Activated CD4-positive, alpha-beta memory T cell treated with anti-CD3 and anti-CD28 coated beads, Interleukin-2, amount 10 ng/mL, durations not matched to agents 7 days and 5 days (primary cell): ENCODE measurements at regions not wholly inside any gene's neighbourhood (a gene's known extent, or its start where the extent isn't known, plus 50 kb on each side); places are given as distances from the start of the nearest gene placed in this dataset.

Source experiments
- CTCF ChIA-PET: fragments of 350-600 bp; sonication (Branson Sonifier 250); formaldehyde crosslinking; loops from one replicate; lab custom pipeline; 2021; ENCODE audit warnings: antibody characterized with exemption, inconsistent platforms; lab: Charles Lee
- POLR2A ChIA-PET: fragments of 350-600 bp; sonication (Branson Sonifier 250); formaldehyde crosslinking; loops from one replicate; lab custom pipeline; 2021; ENCODE audit warnings: antibody characterized with exemption; lab: Charles Lee
- DNase-seq: peaks from one replicate; pipeline ENCODE4 v3.0.0-alpha.2; 2020
- H3K27ac Mint-ChIP-seq: one replicate; pipeline ENCODE4 v1.8.0; 2021; ENCODE audit warnings: mild to moderate bottlenecking, mixed read lengths
- H3K27me3 Mint-ChIP-seq: one replicate; pipeline ENCODE4 v1.8.0; 2021; ENCODE audit warnings: mixed read lengths
- H3K36me3 Mint-ChIP-seq: one replicate; pipeline ENCODE4 v1.8.0; 2021; ENCODE audit warnings: low read depth, mixed read lengths
- H3K4me1 Mint-ChIP-seq: one replicate; pipeline ENCODE4 v1.8.0; 2021; ENCODE audit warnings: mixed read lengths
- H3K4me3 Mint-ChIP-seq: one replicate; pipeline ENCODE4 v1.8.0; 2021; ENCODE audit warnings: mild to moderate bottlenecking, mixed read lengths
- H3K9me3 Mint-ChIP-seq: one replicate; pipeline ENCODE4 v1.8.0; 2021; ENCODE audit warnings: mixed read lengths

- H3K9me3 Mint-ChIP-seq: peaks cover 24% of the 10 kb centered on the region
- H3K4me3 Mint-ChIP-seq: no peak overlapping the region
- POLR2A ChIA-PET: no interaction called here
- H3K4me1 Mint-ChIP-seq: no peaks in the 10 kb centered on the region
- H3K27ac Mint-ChIP-seq: no peak overlapping the region
- DNase-seq: no peak
- H3K36me3 Mint-ChIP-seq: no peaks in the 10 kb centered on the region
- H3K27me3 Mint-ChIP-seq: no peaks in the 10 kb centered on the region
- CTCF ChIA-PET: no interaction called here
Measured at GRCh38 chr7:67809586-67809985, 813.0 kb downstream of the TYW1 start.

- POLR2A ChIA-PET: no interaction called here
- DNase-seq: no peak
- Mint-ChIP-seq H3K27me3 (no peaks in the 10 kb centered on the region), H3K27ac (no peak overlapping the region), H3K36me3 (no peaks in the 10 kb centered on the region), H3K4me1 (no peaks in the 10 kb centered on the region), H3K9me3 (peaks cover 31% of the 10 kb centered on the region), H3K4me3 (no peak overlapping the region)
- CTCF ChIA-PET: no interaction called here
Measured at GRCh38 chr7:67813621-67814292, 817.1 kb downstream of the TYW1 start.

GRCh38 chr7:67817481-67817880 lies 820.8 kb downstream of the TYW1 start:
- H3K27me3 Mint-ChIP-seq: no peaks in the 10 kb centered on the region
- no peaks in the 10 kb centered on the region for H3K36me3 Mint-ChIP-seq
- H3K4me3 Mint-ChIP-seq: no peak overlapping the region
- H3K4me1 Mint-ChIP-seq: no peaks in the 10 kb centered on the region
- H3K9me3 Mint-ChIP-seq: peaks cover 32% of the 10 kb centered on the region
- ChIA-PET CTCF (no interaction called here), POLR2A (no interaction called here)
- DNase-seq: no peak
- H3K27ac Mint-ChIP-seq: no peak overlapping the region

GRCh38 chr7:67821116-67821515 lies 824.5 kb downstream of the TYW1 start:
- Mint-ChIP-seq H3K27me3 (no peaks in the 10 kb centered on the region), H3K9me3 (peaks cover 33% of the 10 kb centered on the region), H3K36me3 (no peaks in the 10 kb centered on the region), H3K27ac (no peak overlapping the region), H3K4me3 (no peak overlapping the region), H3K4me1 (no peaks in the 10 kb centered on the region)
- ChIA-PET POLR2A (no interaction called here), CTCF (no interaction called here)
- DNase-seq: no peak

- CTCF ChIA-PET: interaction anchor here (0.6 kb wide), 1 partner anchor 11 kb away, joined by 3 read pairs; no protein-coding TSS in a partner anchor
- POLR2A ChIA-PET: no interaction called here
- DNase-seq: no peak
- no peaks in the 10 kb centered on the region for H3K27me3 Mint-ChIP-seq
- H3K27ac Mint-ChIP-seq: no peak overlapping the region
- no peak overlapping the region for H3K4me3 Mint-ChIP-seq
- H3K36me3 Mint-ChIP-seq: no peaks in the 10 kb centered on the region
- no peaks in the 10 kb centered on the region for H3K4me1 Mint-ChIP-seq
- H3K9me3 Mint-ChIP-seq: peaks cover 34% of the 10 kb centered on the region
Measured at GRCh38 chr7:67823345-67823744, 826.7 kb downstream of the TYW1 start.

- no peaks in the 10 kb centered on the region for H3K36me3 Mint-ChIP-seq
- H3K4me3 Mint-ChIP-seq: no peak overlapping the region
- H3K27ac Mint-ChIP-seq: no peak overlapping the region
- peaks cover 26% of the 10 kb centered on the region for H3K9me3 Mint-ChIP-seq
- H3K27me3 Mint-ChIP-seq: no peaks in the 10 kb centered on the region
- no peak for DNase-seq
- H3K4me1 Mint-ChIP-seq: no peaks in the 10 kb centered on the region
- CTCF ChIA-PET: no interaction called here
- POLR2A ChIA-PET: no interaction called here
Measured at GRCh38 chr7:67825356-67825755, 828.7 kb downstream of the TYW1 start.

- Mint-ChIP-seq H3K36me3 (no peaks in the 10 kb centered on the region), H3K27me3 (no peaks in the 10 kb centered on the region), H3K4me1 (no peaks in the 10 kb centered on the region), H3K9me3 (peaks cover 12% of the 10 kb centered on the region), H3K27ac (no peak overlapping the region), H3K4me3 (no peak overlapping the region)
- DNase-seq: no peak
- ChIA-PET CTCF (no interaction called here), POLR2A (no interaction called here)
Measured at GRCh38 chr7:67841896-67842295, 845.3 kb downstream of the TYW1 start.

- DNase-seq: no peak
- Mint-ChIP-seq H3K36me3 (no peaks in the 10 kb centered on the region), H3K9me3 (peaks cover 14% of the 10 kb centered on the region), H3K27me3 (no peaks in the 10 kb centered on the region), H3K4me3 (no peak overlapping the region), H3K27ac (no peak overlapping the region), H3K4me1 (no peaks in the 10 kb centered on the region)
- ChIA-PET POLR2A (no interaction called here), CTCF (no interaction called here)
Measured at GRCh38 chr7:67842571-67842970, 845.9 kb downstream of the TYW1 start.

- Mint-ChIP-seq H3K27me3 (no peaks in the 10 kb centered on the region), H3K36me3 (no peaks in the 10 kb centered on the region), H3K4me3 (no peak overlapping the region), H3K27ac (no peak overlapping the region), H3K9me3 (peaks cover 16% of the 10 kb centered on the region), H3K4me1 (no peaks in the 10 kb centered on the region)
- ChIA-PET POLR2A (no interaction called here), CTCF (no interaction called here)
- no peak for DNase-seq
Measured at GRCh38 chr7:67843001-67843565, 846.5 kb downstream of the TYW1 start.

- Mint-ChIP-seq H3K9me3 (peaks cover 16% of the 10 kb centered on the region), H3K27me3 (no peaks in the 10 kb centered on the region), H3K36me3 (no peaks in the 10 kb centered on the region), H3K27ac (no peak overlapping the region), H3K4me3 (no peak overlapping the region), H3K4me1 (no peaks in the 10 kb centered on the region)
- DNase-seq: no peak
- POLR2A ChIA-PET: no interaction called here
- CTCF ChIA-PET: no interaction called here
Measured at GRCh38 chr7:67843615-67844014, 847.0 kb downstream of the TYW1 start.

GRCh38 chr7:67847092-67847787 lies 850.6 kb downstream of the TYW1 start:
- H3K4me3 Mint-ChIP-seq: no peak overlapping the region
- CTCF ChIA-PET: no interaction called here

GRCh38 chr7:67854221-67855178 lies 857.9 kb downstream of the TYW1 start:
- Mint-ChIP-seq H3K27me3 (no peaks in the 10 kb centered on the region), H3K9me3 (peaks cover 17% of the 10 kb centered on the region), H3K4me3 (no peak overlapping the region), H3K27ac (no peak overlapping the region), H3K36me3 (no peaks in the 10 kb centered on the region), H3K4me1 (no peaks in the 10 kb centered on the region)
- DNase-seq: no peak
- ChIA-PET CTCF (no interaction called here), POLR2A (no interaction called here)

More at GRCh38 chr7:67847092-67847787, 850.6 kb downstream of the TYW1 start:
- H3K27me3 Mint-ChIP-seq: no peaks in the 10 kb centered on the region
- no peaks in the 10 kb centered on the region for H3K36me3 Mint-ChIP-seq
- H3K9me3 Mint-ChIP-seq: peaks cover 10% of the 10 kb centered on the region
- no peaks in the 10 kb centered on the region for H3K4me1 Mint-ChIP-seq
- H3K27ac Mint-ChIP-seq: no peak overlapping the region
- no peak for DNase-seq
- POLR2A ChIA-PET: no interaction called here

- H3K9me3 Mint-ChIP-seq: peaks cover 19% of the 10 kb centered on the region
- POLR2A ChIA-PET: no interaction called here
- H3K4me3 Mint-ChIP-seq: no peak overlapping the region
- no peak for DNase-seq
- H3K4me1 Mint-ChIP-seq: no peaks in the 10 kb centered on the region
- CTCF ChIA-PET: no interaction called here
- H3K36me3 Mint-ChIP-seq: no peaks in the 10 kb centered on the region
- H3K27ac Mint-ChIP-seq: no peak overlapping the region
- no peaks in the 10 kb centered on the region for H3K27me3 Mint-ChIP-seq
Measured at GRCh38 chr7:67855322-67855721, 858.7 kb downstream of the TYW1 start.
